ENCODE measurements at regions not wholly inside any gene's neighbourhood (a gene's known extent, or its start where the extent isn't known, plus 50 kb on each side); places are given as distances from the start of the nearest gene placed in this dataset.

DNA sequence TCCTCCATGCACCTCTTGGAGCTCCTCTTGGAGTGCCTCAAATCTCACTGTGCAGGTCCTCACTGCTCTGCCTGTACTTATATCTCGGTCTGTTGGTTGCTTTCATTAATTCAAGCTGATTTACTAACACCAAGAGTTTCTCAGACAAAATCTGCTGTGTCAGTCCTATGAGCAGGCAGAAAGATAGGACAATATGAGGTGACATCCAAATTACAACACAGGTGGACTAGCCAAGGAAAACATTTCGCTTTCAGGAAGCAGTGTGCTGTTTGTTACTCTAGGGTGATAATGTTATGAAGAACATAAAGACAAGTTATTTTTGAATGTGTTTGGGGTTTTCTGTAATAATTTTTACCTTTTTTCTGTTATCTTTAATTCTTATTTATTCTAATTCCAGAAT is 264.1 kb upstream of the ANKH start:
- WGBS, 4 donors: 87 to 91% (median 90%) methylated on average over 2 of the region's 2 CpGs
- DNase-seq: no peak
- Histone ChIP-seq H3K36me3 (replicated peaks in 1 of 2) (no peaks in the 10 kb centered on the region), H3K9me3 (replicated peaks in 1 of 3) (no peaks in the 10 kb centered on the region), H3K4me1 (replicated peaks in 1 of 2) (no peaks in the 10 kb centered on the region), H3K27ac (no peak overlapping the region), H3K27me3 (no peaks in the 10 kb centered on the region), H3K4me3 (no peak overlapping the region)
- intact Hi-C loops (cut with DNase I): no loop called here
- TF ChIP-seq, protein P1, sequence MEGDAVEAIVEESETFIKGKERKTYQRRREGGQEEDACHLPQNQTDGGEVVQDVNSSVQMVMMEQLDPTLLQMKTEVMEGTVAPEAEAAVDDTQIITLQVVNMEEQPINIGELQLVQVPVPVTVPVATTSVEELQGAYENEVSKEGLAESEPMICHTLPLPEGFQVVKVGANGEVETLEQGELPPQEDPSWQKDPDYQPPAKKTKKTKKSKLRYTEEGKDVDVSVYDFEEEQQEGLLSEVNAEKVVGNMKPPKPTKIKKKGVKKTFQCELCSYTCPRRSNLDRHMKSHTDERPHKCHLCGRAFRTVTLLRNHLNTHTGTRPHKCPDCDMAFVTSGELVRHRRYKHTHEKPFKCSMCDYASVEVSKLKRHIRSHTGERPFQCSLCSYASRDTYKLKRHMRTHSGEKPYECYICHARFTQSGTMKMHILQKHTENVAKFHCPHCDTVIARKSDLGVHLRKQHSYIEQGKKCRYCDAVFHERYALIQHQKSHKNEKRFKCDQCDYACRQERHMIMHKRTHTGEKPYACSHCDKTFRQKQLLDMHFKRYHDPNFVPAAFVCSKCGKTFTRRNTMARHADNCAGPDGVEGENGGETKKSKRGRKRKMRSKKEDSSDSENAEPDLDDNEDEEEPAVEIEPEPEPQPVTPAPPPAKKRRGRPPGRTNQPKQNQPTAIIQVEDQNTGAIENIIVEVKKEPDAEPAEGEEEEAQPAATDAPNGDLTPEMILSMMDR (IDR thresholded peaks at IDR 0.05): no peak
- no peak for TF ChIP-seq POLR2A (IDR thresholded peaks at IDR 0.05)

DNA sequence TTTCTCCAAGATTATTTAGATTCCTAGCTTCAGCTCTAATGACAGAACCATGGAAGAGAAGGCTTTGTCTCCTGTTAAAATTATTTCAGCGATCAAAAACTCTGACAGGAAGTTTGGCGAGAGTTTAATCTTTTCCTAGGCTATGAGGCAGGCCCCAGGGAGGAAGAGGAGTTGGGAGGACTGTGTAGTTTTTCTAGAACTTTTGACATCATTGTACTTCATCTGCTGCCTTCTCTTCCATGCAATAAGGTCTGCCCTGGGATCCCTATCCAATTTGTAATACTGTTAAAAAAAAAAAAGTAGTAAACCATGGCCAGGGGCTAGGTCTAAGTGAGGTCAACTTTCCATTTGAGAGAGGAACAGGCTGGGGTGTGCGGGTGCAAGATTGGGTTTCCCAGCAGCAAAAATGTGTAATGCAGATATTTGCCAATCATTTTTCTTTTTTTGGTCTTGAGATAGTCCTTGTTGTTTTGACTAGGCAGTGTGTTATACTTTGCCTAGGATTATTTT is 261.9 kb upstream of the ANKH start:
- Histone ChIP-seq H3K27me3 (no peaks in the 10 kb centered on the region), H3K27ac (no peak overlapping the region), H3K36me3 (replicated peaks in 1 of 2) (no peaks in the 10 kb centered on the region), H3K9me3 (replicated peaks in 1 of 3) (no peaks in the 10 kb centered on the region), H3K4me3 (no peak overlapping the region), H3K4me1 (replicated peaks in 1 of 2) (no peaks in the 10 kb centered on the region)
- no peak for DNase-seq
- WGBS, 4 donors: 66 to 79% (median 72%) methylated on average over 3 of the region's 3 CpGs
- TF ChIP-seq POLR2A (IDR thresholded peaks at IDR 0.05): no peak
- TF ChIP-seq, protein P1 (IDR thresholded peaks at IDR 0.05): no peak
- intact Hi-C loops (cut with DNase I): no loop called here

DNA sequence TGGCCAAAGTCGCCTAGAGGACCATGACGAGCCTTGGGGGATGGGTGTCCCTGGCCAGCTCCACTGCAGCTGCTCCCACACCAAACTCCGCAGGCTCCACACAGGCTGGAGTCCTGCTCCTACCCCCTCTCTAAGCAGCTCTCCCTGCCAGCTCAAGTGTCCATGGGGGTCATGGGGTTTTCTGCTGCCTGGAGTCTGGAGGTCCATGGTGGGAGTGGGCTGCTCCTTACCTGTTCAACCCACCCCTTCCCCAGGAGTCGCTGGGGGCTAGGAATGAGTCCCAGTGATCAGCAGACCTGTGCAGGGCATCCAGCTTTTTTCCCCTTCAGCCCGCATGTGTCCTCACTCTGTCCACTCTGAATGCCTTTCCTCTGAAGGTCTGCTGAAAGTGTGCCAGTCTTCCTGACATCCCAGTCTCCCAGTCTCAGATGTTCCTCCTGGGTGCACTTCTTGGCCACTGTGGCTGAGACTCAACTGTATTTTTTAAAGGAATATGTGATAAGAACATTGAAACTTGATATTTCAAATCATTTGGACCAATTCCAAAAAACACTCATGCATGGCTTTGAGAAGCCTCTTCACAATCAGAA is 261.3 kb upstream of the ANKH start:
- H3K27me3 ChIP-seq: no peaks in the 10 kb centered on the region
- H3K4me3 ChIP-seq: no peak overlapping the region
- TF ChIP-seq POLR2A (IDR thresholded peaks at IDR 0.05): no peak
- TF ChIP-seq, protein P1 (IDR thresholded peaks at IDR 0.05): no peak
- 72 to 86% (median 80%) methylated on average over 5 of the region's 5 CpGs for WGBS, 4 donors
- intact Hi-C loops (cut with DNase I): no loop called here
- no peaks in the 10 kb centered on the region for H3K36me3 ChIP-seq (replicated peaks in 1 of 2)
- H3K27ac ChIP-seq: no peak overlapping the region
- H3K9me3 ChIP-seq (replicated peaks in 1 of 3): no peaks in the 10 kb centered on the region
- no peak for DNase-seq
- no peaks in the 10 kb centered on the region for H3K4me1 ChIP-seq (replicated peaks in 1 of 2)

DNA sequence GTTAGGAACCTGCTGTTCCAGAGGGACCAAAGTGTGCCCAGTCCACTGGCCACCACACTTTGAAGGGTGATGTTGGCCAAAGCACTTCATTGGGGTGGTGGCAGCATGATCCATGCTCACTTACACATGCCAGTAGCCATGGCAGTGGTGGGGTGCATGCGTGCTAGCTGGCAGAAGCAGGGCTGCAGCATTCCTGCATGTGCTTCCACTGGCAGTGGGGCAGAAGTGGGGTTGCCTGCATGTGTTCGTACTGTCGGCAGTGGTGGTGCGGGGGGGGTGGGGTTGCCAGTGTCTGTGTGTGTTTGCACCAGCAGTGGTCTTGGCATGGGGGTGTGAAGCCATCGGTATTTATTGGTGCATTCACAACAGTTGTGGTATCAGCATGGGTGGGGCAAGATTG is 260.3 kb upstream of the ANKH start:
- intact Hi-C loops (cut with DNase I): no loop called here
- Histone ChIP-seq H3K36me3 (replicated peaks in 1 of 2) (no peaks in the 10 kb centered on the region), H3K27ac (no peak overlapping the region), H3K4me1 (replicated peaks in 1 of 2) (no peaks in the 10 kb centered on the region), H3K27me3 (no peaks in the 10 kb centered on the region), H3K4me3 (no peak overlapping the region), H3K9me3 (replicated peaks in 1 of 3) (no peaks in the 10 kb centered on the region)
- WGBS, 4 donors: 85 to 94% (median 92%) methylated on average over 2 to 5 of the region's 5 CpGs
- no peak for DNase-seq
- no peak for TF ChIP-seq POLR2A (IDR thresholded peaks at IDR 0.05)
- TF ChIP-seq, protein P1 (IDR thresholded peaks at IDR 0.05): no peak
